PC-3 (cell line): ENCODE measurements at regions not wholly inside any gene's neighbourhood (a gene's known extent, or its start where the extent isn't known, plus 50 kb on each side); places are given as distances from the start of the nearest gene placed in this dataset.

Source experiments
- EZH2 ChIP-seq: fragments of 300-600 bp; sonication (generic); IDR thresholded peaks from one replicate; pipeline ENCODE4 v1.6.1; 2017; ENCODE audit warnings: antibody characterized with exemption, mild to moderate bottlenecking, low read length; ENCODE audit not compliant: unreplicated experiment
- EZH2phosphoT487 ChIP-seq: fragments of 300-600 bp; sonication (generic); IDR thresholded peaks from 2 replicates; pipeline ENCODE4 v1.6.1; 2018; ENCODE audit warnings: mild to moderate bottlenecking, antibody characterized with exemption, low read length, borderline replicate concordance
- TF ChIP-seq, protein P1 (sequence below): fragments of 300-600 bp; sonication (generic); conservative IDR thresholded peaks from 2 replicates; pipeline ENCODE4 v1.5.1; 2017; ENCODE audit warnings: antibody characterized with exemption, low read depth, mild to moderate bottlenecking, low read length

DNA sequence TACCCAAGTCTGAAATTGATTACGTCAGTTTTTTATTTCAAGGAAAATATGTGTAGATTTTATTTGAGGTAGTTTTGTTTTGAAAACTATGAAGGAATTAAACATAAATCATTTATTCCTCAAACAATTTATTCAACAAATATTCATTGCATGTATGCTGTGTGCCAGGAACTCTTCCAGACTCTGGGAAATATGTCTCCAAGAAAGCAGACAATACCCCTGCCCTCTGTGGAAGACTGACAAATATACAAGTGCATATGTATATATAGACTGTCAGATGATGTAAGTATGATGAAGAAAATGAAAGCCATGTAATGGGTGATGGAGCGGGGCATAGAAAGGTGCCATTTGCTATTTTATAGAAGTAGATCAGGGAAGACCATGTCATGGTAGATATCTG is 889.5 kb downstream of the USP25 start:
- TF ChIP-seq, protein P1, sequence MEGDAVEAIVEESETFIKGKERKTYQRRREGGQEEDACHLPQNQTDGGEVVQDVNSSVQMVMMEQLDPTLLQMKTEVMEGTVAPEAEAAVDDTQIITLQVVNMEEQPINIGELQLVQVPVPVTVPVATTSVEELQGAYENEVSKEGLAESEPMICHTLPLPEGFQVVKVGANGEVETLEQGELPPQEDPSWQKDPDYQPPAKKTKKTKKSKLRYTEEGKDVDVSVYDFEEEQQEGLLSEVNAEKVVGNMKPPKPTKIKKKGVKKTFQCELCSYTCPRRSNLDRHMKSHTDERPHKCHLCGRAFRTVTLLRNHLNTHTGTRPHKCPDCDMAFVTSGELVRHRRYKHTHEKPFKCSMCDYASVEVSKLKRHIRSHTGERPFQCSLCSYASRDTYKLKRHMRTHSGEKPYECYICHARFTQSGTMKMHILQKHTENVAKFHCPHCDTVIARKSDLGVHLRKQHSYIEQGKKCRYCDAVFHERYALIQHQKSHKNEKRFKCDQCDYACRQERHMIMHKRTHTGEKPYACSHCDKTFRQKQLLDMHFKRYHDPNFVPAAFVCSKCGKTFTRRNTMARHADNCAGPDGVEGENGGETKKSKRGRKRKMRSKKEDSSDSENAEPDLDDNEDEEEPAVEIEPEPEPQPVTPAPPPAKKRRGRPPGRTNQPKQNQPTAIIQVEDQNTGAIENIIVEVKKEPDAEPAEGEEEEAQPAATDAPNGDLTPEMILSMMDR = no peak
- TF ChIP-seq EZH2phosphoT487 = no peak
- TF ChIP-seq EZH2 = no peak
